ENCODE measurements at regions not wholly inside any gene's neighbourhood (a gene's known extent, or its start where the extent isn't known, plus 50 kb on each side); places are given as distances from the start of the nearest gene placed in this dataset.
"Not testable (repeated sequence)": the region's sequence is repeated elsewhere in the genome, so short reads cannot be mapped to it uniquely, and the experiment has no call there.

DNA sequence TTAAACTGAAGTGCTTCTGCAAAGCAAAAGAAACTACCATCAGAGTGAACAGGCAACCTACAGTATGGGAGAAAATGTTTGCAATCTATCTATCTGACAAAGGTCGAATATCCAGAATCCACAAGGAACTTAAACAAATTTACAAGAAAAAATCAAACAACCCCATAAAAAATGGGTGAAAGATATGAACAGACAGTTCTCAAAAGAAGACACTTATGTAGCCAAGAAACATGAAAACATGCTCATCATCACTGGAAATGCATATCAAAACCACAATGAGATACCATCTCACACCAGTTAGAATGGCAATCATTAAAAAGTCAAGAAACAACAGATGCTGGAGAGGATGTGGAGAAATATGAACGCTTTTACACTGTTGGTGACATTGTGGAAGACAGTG lies 165.4 kb downstream of the CRPPA start:
- not testable (repeated sequence) for H3K9me3 ChIP-seq (ENCODE audit: insufficient read depth, low read depth, low read length); H3K9ac ChIP-seq (ENCODE audit: low read length); H3K4me1 ChIP-seq (ENCODE audit: insufficient read depth, low read length); H3K79me2 ChIP-seq (ENCODE audit: insufficient read depth, low read length); H3K27ac Mint-ChIP-seq (ENCODE audit: unreplicated experiment); H3K4me1 Mint-ChIP-seq (ENCODE audit: low read depth, unreplicated experiment); H3K27me3 Mint-ChIP-seq (ENCODE audit: low read depth, unreplicated experiment); H3K4me2 ChIP-seq (ENCODE audit: low read length); H3K9me3 Mint-ChIP-seq (ENCODE audit: unreplicated experiment); H4K20me1 ChIP-seq (ENCODE audit: insufficient read depth, low read length); H3K27me3 ChIP-seq (ENCODE audit: insufficient read depth, low read length); H3K4me3 Mint-ChIP-seq (ENCODE audit: unreplicated experiment); H3K27ac ChIP-seq (ENCODE audit: low read depth, low read length); H3K36me3 Mint-ChIP-seq (ENCODE audit: low read depth, unreplicated experiment); FAIRE-seq; DNase-seq (ENCODE audit: low read depth); H2AFZ ChIP-seq (ENCODE audit: low read depth, low read length); H3K36me3 ChIP-seq (ENCODE audit: insufficient read depth, low read length); H3K4me3 ChIP-seq (ENCODE audit: insufficient read depth, low read depth, low read length)

GRCh38 chr7:16250655-16251054 lies 170.7 kb downstream of the CRPPA start:
- H4K20me1 ChIP-seq (ENCODE audit: insufficient read depth, low read length); H3K4me3 Mint-ChIP-seq (ENCODE audit: unreplicated experiment); H3K27ac ChIP-seq (ENCODE audit: low read depth, low read length); FAIRE-seq; DNase-seq (ENCODE audit: low read depth); H3K4me2 ChIP-seq (ENCODE audit: low read length); H3K9me3 ChIP-seq (ENCODE audit: insufficient read depth, low read depth, low read length); H3K27me3 Mint-ChIP-seq (ENCODE audit: low read depth, unreplicated experiment); H3K79me2 ChIP-seq (ENCODE audit: insufficient read depth, low read length); H3K4me1 ChIP-seq (ENCODE audit: insufficient read depth, low read length); H3K4me1 Mint-ChIP-seq (ENCODE audit: low read depth, unreplicated experiment); H3K9ac ChIP-seq (ENCODE audit: low read length); H3K9me3 Mint-ChIP-seq (ENCODE audit: unreplicated experiment); H3K27me3 ChIP-seq (ENCODE audit: insufficient read depth, low read length); H3K36me3 ChIP-seq (ENCODE audit: insufficient read depth, low read length); H3K4me3 ChIP-seq (ENCODE audit: insufficient read depth, low read depth, low read length); H2AFZ ChIP-seq (ENCODE audit: low read depth, low read length); H3K27ac Mint-ChIP-seq (ENCODE audit: unreplicated experiment): not testable (repeated sequence)
- peaks cover 17% of the 10 kb centered on the region for H3K36me3 Mint-ChIP-seq (ENCODE audit: low read depth, unreplicated experiment)

DNA sequence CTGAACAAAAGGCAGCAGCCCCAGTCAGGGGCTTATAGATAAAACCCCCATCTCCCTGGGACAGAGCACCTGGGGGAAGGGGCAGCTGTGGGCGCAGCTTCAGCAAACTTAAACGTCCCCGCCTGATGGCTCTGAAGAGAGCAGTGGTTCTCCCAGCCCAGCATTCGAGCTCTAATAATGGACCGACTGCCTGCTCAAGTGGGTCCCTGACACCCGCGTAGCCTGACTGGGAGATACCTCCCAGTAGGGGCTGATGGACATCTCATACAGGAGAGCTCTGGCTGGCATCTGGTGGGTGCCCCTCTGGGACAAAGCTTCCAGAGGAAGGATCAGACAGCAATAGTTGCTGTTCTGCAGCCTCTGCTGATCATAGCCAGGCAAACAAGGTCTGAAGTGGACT lies 172.1 kb downstream of the CRPPA start:
- not testable (repeated sequence) for H3K27me3 ChIP-seq (ENCODE audit: insufficient read depth, low read length); H3K79me2 ChIP-seq (ENCODE audit: insufficient read depth, low read length); DNase-seq (ENCODE audit: low read depth); H3K27me3 Mint-ChIP-seq (ENCODE audit: low read depth, unreplicated experiment); H3K4me3 Mint-ChIP-seq (ENCODE audit: unreplicated experiment); H3K9me3 Mint-ChIP-seq (ENCODE audit: unreplicated experiment); H3K4me1 Mint-ChIP-seq (ENCODE audit: low read depth, unreplicated experiment); H3K4me1 ChIP-seq (ENCODE audit: insufficient read depth, low read length); H4K20me1 ChIP-seq (ENCODE audit: insufficient read depth, low read length); H3K4me2 ChIP-seq (ENCODE audit: low read length); H3K4me3 ChIP-seq (ENCODE audit: insufficient read depth, low read depth, low read length); H3K9ac ChIP-seq (ENCODE audit: low read length); H3K9me3 ChIP-seq (ENCODE audit: insufficient read depth, low read depth, low read length); H2AFZ ChIP-seq (ENCODE audit: low read depth, low read length); H3K27ac ChIP-seq (ENCODE audit: low read depth, low read length); H3K36me3 ChIP-seq (ENCODE audit: insufficient read depth, low read length); H3K27ac Mint-ChIP-seq (ENCODE audit: unreplicated experiment); FAIRE-seq
- H3K36me3 Mint-ChIP-seq (ENCODE audit: low read depth, unreplicated experiment) = peaks cover 15% of the 10 kb centered on the region

GRCh38 chr7:16248556-16248955 lies 172.8 kb downstream of the CRPPA start:
- not testable (repeated sequence) for H3K36me3 ChIP-seq (ENCODE audit: insufficient read depth, low read length); H4K20me1 ChIP-seq (ENCODE audit: insufficient read depth, low read length); H3K9me3 Mint-ChIP-seq (ENCODE audit: unreplicated experiment); H3K4me3 Mint-ChIP-seq (ENCODE audit: unreplicated experiment); H3K79me2 ChIP-seq (ENCODE audit: insufficient read depth, low read length); H3K9me3 ChIP-seq (ENCODE audit: insufficient read depth, low read depth, low read length); DNase-seq (ENCODE audit: low read depth); H3K27ac Mint-ChIP-seq (ENCODE audit: unreplicated experiment); H2AFZ ChIP-seq (ENCODE audit: low read depth, low read length); H3K4me1 Mint-ChIP-seq (ENCODE audit: low read depth, unreplicated experiment); H3K4me2 ChIP-seq (ENCODE audit: low read length); H3K9ac ChIP-seq (ENCODE audit: low read length); H3K4me1 ChIP-seq (ENCODE audit: insufficient read depth, low read length); FAIRE-seq; H3K27me3 Mint-ChIP-seq (ENCODE audit: low read depth, unreplicated experiment); H3K27ac ChIP-seq (ENCODE audit: low read depth, low read length); H3K4me3 ChIP-seq (ENCODE audit: insufficient read depth, low read depth, low read length); H3K27me3 ChIP-seq (ENCODE audit: insufficient read depth, low read length)
- H3K36me3 Mint-ChIP-seq (ENCODE audit: low read depth, unreplicated experiment) = peaks cover 15% of the 10 kb centered on the region

Data from astrocyte (in vitro differentiated cells and primary cell).